Prostate gland (tissue), 2 donors: ENCODE measurements at regions not wholly inside any gene's neighbourhood (a gene's known extent, or its start where the extent isn't known, plus 50 kb on each side); places are given as distances from the start of the nearest gene placed in this dataset.

Experiments used
- DNase-seq: peaks from one replicate; pipeline ENCODE4 v3.0.0-alpha.2; 2019; ENCODE audit warnings: low spot score
- H3K27ac ChIP-seq, 2 donors: fragments of 200-600 bp; sonication (generic); 2 replicates each; pipeline ENCODE4 v1.5.1; 2017 to 2019
- H3K27me3 ChIP-seq: fragments of 200-600 bp; sonication (generic); replicated peaks from 2 replicates; pipeline ENCODE4 v1.5.1; 2019; ENCODE audit not compliant: insufficient read depth
- H3K36me3 ChIP-seq, 2 donors: fragments of 200-600 bp; sonication (generic); 1 replicate in 1 of 2; 2 replicates in 1 of 2; pipeline versions ENCODE4 v1.5.1 to v1.8.1; 2017 to 2019
- H3K4me1 ChIP-seq: fragments of 200-600 bp; sonication (generic); replicated peaks from 2 replicates; pipeline ENCODE4 v1.5.1; 2019
- H3K4me3 ChIP-seq, 2 donors: fragments of 200-600 bp; sonication (generic); 2 replicates each; pipeline ENCODE4 v1.5.1; 2017 to 2019
- H3K9me3 ChIP-seq: fragments of 200-600 bp; sonication (generic); 2 replicates; pipeline ENCODE4 v1.5.1; 2017
- POLR2A ChIP-seq: fragments of 450-650 bp; IDR thresholded peaks from one replicate; pipeline ENCODE4 v1.6.1; 2016; ENCODE audit warnings: antibody characterized with exemption, mild to moderate bottlenecking
- POLR2AphosphoS5 ChIP-seq: sonication (generic); formaldehyde crosslinking; IDR thresholded peaks from one replicate; pipeline ENCODE4 v1.6.1; 2017; ENCODE audit warnings: antibody characterized with exemption
- WGBS: methylation state at CpG from one replicate; pipeline ENCODE4 v1.1.5; 2018; 5-methylcytosine and 5-hydroxymethylcytosine counted together
- intact Hi-C: fragments of 100-400 bp; cut with DNase I; formaldehyde crosslinking; loops from one replicate; pipeline ENCODE4 v1.14.2; 2022
- small RNA-seq, 2 donors: library from RNA; depleted of rRNA; stranded (forward); fragments of <200 nt; gene quantifications; one replicate each; pipeline ENCODE3, GENCODE V24; 2016
- TF ChIP-seq, protein P1 (sequence below), 4 experiments: fragments of 200-600 bp in 2 of 4; fragments of 450-650 bp in 2 of 4; sonication (generic) in 2 of 4; IDR thresholded peaks; 1 replicate in 3 of 4; 2 replicates in 1 of 4; pipeline ENCODE4 v1.5.1; 2016 to 2019; ENCODE audit warnings: antibody characterized with exemption in 4 of 4, mild to moderate bottlenecking in 2 of 4, moderate library complexity in 2 of 4

- Histone ChIP-seq H3K27me3 (no peaks in the 10 kb centered on the region), H3K4me3 (no peak overlapping the region), H3K27ac (no peak overlapping the region), H3K9me3 (no peaks in the 10 kb centered on the region), H3K4me1 (no peaks in the 10 kb centered on the region), H3K36me3 (no peaks in the 10 kb centered on the region)
- intact Hi-C loops = no loop called here
- DNase-seq = no peak
- 74% methylated on average over 10 of the region's 10 CpGs for WGBS
- no peak for TF ChIP-seq POLR2AphosphoS5
- TF ChIP-seq POLR2A = no peak
- TF ChIP-seq, protein P1, sequence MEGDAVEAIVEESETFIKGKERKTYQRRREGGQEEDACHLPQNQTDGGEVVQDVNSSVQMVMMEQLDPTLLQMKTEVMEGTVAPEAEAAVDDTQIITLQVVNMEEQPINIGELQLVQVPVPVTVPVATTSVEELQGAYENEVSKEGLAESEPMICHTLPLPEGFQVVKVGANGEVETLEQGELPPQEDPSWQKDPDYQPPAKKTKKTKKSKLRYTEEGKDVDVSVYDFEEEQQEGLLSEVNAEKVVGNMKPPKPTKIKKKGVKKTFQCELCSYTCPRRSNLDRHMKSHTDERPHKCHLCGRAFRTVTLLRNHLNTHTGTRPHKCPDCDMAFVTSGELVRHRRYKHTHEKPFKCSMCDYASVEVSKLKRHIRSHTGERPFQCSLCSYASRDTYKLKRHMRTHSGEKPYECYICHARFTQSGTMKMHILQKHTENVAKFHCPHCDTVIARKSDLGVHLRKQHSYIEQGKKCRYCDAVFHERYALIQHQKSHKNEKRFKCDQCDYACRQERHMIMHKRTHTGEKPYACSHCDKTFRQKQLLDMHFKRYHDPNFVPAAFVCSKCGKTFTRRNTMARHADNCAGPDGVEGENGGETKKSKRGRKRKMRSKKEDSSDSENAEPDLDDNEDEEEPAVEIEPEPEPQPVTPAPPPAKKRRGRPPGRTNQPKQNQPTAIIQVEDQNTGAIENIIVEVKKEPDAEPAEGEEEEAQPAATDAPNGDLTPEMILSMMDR (IDR thresholded peaks at IDR 0.05) = no peak
Measured at GRCh38 chr1:227370533-227371254, 52.4 kb upstream of the CDC42BPA start.

DNA sequence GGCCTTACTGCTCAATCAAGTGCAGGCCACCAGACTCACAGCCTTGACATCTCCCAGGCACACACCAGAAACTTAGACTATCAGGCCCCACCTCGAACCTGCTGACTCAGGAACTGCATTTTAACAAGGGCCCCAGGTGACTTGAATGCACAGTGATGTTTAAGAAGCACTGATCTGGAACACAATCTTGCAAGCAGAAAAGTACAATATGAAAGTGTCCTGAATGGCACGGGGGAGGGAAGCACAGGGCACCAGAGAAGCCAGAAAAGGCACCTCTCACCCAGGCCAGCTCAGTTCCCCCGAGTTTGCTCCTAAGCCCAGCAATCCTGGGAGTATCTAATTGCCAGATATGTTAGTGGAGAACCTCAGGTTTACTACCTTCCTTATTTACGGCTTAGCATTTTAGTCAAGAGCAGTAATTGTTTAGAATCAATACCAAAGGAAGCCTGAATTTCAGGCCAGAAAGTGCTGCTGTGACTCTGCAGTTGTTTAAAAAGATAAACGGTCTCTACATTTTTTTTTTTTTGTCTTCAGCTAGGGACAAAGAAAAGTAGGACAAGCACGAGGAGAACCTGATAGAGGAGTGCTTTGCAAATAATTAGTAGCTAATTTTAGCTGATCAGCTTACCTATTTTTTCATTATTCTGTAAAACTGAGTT, 50.9 kb upstream of the CDC42BPA start:
- no peaks in the 10 kb centered on the region for H3K9me3 ChIP-seq
- H3K27ac ChIP-seq = no peak overlapping the region
- no peak for DNase-seq
- no peaks in the 10 kb centered on the region for H3K36me3 ChIP-seq
- 34% methylated on average over 6 of the region's 6 CpGs for WGBS
- TF ChIP-seq POLR2AphosphoS5 (no peak), POLR2A (no peak)
- TF ChIP-seq, protein P1 (IDR thresholded peaks at IDR 0.05) = no peak
- H3K4me1 ChIP-seq = no peaks in the 10 kb centered on the region
- no peaks in the 10 kb centered on the region for H3K27me3 ChIP-seq
- H3K4me3 ChIP-seq = no peak overlapping the region
- intact Hi-C loops = no loop called here

Small RNAs in the stretch of these regions (small RNA-seq; reads per million reads assigned to genes)
- gene AL451054.2 = 0 reads per million in 2 donors
- 0 reads per million in 2 donors for gene BTF3P9
